COLO829 (cell line): ENCODE measurements at regions not wholly inside any gene's neighbourhood (a gene's known extent, or its start where the extent isn't known, plus 50 kb on each side); places are given as distances from the start of the nearest gene placed in this dataset.
A peak's percentile ranks its signal among the peaks of the same experiment; 100 is the strongest.

ENCODE experiments used
- DNase-seq: peaks from one replicate; pipeline ENCODE4 v3.0.0; 2012; ENCODE audit warnings: low spot score

DNA sequence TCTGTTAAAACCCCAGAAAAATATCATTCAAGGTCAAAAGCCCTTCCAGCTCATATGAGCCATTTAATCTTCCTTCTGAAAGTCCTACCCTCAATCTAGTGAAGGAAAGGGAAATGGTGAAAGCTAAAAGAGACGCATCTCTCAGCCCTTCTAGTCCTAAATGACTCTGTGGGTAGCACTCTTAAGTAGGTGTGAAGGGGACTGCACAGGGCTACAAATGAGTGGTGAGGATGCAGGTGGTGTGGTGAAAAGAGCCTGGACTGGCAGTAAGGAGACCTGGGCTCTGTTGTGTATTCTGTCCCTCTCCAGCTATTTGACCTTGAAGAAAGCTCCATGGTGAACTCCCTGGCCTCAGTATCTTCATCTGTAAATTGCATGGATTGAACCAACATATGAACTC is 671.8 kb upstream of the DIPK2B start:
- DNase-seq: no peak

DNA sequence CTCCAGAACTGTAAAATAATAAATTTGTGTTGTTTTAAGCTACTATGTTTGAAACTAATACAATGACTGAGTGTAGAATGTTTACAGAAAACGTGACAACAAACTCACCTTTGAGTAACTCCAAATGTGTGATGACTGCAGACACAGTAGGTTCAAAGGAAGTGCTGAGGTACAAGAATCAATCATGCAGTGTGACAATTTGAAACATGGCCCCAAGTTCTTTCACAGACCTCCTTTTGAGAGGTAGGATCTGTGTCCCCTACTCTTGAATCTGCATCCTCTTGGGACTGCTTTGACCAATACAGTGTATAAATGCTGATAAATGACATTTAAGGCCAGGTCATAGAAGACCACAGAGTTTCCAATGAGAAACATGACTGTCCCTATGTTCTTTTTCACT is 667.7 kb upstream of the DIPK2B start:
- no peak for DNase-seq

DNA sequence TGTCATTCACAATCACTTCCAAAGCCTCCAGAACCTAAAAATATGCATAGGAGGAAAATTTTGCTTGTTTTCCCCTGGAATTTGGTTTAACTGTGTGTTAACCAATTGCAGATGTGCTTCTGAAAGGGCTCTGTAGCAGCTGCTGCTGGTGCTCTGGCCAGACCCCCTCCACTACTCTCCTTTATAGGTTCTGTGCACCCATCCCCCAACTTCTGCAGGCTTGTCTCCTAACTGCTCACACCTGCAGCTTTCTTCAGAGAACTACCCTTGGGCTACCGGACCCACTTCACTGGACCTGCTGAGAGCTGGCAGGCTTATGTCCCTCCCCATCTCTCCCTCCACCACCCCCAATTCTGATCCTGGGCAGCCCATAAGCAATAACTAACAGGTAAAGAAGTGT is 662.1 kb upstream of the DIPK2B start:
- DNase-seq: no peak

- DNase-seq: no peak
Measured at GRCh38 chrX:45860450-45860849, 659.8 kb upstream of the DIPK2B start.

- DNase-seq: no peak
Measured at GRCh38 chrX:45859407-45859806, 658.7 kb upstream of the DIPK2B start.

DNA sequence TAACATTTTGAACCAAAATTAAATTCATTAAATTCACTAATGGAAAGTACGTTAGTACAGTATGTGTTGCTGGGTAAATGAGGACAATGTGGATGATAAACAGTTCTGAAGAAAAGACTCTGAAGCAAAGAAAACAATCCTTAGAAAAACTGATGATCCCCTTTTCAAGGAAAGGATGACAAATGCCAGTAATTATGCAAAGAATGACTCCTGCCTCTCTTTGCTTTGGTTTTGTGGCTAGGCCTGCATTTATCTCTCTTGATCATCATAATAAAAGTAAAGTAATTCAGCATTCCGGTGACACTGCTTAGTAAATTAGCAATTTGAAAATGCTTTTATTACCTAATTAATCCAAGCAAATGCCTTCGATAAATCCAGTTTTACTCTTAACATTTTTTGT is 652.2 kb upstream of the DIPK2B start:
- DNase-seq: no peak

DNA sequence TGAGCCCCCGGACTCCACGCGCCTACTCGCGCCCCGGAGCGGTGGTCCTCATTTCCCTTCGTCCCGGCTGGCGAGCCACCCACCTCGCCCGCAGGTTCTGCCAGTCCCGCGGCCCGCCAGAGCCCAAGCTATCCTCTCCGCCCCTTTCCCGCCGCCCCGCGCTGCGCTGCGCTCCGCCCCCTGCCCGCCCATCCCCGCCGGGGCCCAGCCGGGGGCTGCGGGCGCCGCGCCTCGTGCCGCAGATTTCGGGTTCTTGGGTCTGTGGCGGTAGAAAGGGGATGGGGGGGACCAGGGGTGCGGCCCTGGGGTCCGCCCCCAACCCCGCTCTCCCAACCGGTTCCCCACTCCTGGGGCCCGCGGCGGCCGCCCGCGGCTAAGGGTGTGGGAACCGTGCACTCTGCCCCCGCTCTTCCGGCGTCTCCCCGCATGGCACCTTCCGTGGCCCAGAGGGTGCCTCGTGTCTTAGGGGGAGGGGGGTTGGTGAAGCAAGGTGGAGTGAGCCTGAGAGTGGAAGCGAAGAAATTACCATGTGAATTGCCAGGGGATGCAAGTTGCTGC is 650.8 kb upstream of the DIPK2B start:
- DNase-seq: no peak

DNA sequence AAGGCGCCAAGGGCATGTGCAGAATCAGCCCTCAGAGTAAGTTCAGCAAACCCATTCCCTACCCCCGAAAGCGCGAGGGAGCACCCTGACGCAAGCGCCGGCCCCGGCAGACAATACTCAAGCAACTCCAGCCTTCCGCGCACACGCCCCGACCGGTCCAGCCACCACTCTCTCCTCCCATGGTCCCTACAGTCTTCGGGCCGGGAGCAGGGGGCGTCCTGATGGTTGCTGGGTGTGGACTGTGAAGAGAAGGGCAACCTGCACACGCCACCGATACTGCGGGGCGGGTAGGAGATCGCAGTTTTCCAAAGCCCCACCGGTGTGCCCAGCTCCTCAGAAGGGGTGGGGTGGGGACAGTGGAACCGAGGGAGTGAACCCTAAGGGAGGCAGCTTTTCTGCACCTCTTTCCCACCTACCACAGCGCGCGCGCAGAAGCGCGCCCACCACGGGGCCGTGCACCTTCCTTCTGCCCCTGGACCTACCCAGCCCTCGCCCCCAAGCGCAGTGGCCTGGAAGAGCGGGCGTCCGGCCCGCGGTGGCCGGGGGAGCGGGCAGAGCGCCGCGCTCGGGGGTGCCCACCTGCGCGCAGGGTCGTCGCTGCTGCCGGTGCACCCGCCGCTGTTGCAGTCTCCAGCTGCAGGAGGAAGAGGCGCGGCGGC is 650.2 kb upstream of the DIPK2B start:
- DNase-seq: no peak

- no peak for DNase-seq
Measured at GRCh38 chrX:45850197-45850774, 649.6 kb upstream of the DIPK2B start.

- DNase-seq: peak; percentile 29
Measured at GRCh38 chrX:45849261-45849862, 648.7 kb upstream of the DIPK2B start.

DNA sequence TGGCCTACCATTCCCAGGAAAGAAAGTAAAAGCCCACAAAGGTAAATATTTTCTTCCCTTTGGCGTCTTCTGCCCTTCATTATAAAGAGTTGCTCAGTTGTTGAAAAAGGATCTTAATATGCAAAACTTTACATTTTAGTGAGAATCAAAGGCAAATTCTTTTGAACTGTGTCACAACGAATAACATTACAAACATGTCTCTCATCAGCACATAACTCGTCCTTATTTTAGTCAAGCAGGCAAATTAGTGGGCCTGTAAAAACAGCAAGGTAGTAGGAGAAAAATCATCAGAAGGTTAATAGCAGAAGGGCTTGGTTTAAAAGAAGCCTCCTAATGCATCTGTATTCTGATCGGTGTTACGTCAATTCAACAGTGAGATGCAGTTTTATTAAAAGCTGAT is 647.3 kb upstream of the DIPK2B start:
- no peak for DNase-seq

GRCh38 chrX:45846328-45846727 is 645.7 kb upstream of the DIPK2B start:
- DNase-seq: no peak

GRCh38 chrX:45845142-45845541 is 644.5 kb upstream of the DIPK2B start:
- DNase-seq: no peak

GRCh38 chrX:45843518-45843917 is 642.8 kb upstream of the DIPK2B start:
- no peak for DNase-seq

DNA sequence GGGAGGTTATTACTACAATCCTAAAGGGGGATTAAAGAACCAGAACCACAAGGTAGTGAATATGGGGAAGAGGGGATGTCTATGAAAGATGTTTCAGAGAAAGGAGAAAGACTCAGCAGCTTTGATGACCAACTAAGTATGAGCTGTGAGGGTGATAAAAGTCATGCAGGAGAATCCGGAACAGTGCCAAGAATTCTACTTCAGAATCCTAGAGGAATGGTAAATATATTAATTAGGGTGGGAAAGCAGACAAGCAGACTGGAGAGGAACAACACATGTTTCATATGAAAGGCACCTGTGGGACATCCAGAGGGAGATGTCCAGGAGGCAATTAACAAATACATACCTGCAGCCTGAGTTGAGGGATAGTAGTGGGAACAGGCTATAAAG is 642.2 kb upstream of the DIPK2B start:
- DNase-seq: no peak

GRCh38 chrX:45842207-45842925 is 641.7 kb upstream of the DIPK2B start:
- no peak for DNase-seq

DNA sequence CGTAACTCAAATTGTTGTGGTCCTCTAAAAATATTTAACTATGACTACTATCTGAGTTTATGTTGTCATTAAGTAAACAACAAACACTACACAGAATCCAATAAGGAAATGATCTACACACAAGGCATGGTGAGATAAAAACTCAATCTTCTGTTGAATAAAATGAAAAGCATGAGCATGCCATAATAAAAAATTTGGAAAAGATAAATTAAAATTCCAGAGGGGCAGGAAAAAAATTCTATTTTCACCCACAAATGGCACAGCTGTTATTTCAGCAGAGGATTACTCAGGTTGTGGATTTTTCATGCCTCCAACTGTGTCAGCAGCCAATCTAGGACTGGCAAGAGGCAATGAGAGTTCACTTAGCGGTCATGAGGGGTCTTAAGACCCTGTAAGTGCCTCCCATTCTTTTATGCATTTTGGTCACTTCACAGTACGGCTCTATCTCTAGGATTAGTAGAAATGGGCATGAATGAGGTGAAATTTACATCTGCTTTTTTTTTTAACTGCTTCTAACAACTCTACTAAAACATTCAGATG is 639.8 kb upstream of the DIPK2B start:
- no peak for DNase-seq

GRCh38 chrX:45830343-45830742 is 629.7 kb upstream of the DIPK2B start:
- no peak for DNase-seq

GRCh38 chrX:45824471-45824870 is 623.8 kb upstream of the DIPK2B start:
- peak; percentile 77 for DNase-seq

- no peak for DNase-seq
Measured at GRCh38 chrX:45823536-45823935, 622.9 kb upstream of the DIPK2B start.

DNA sequence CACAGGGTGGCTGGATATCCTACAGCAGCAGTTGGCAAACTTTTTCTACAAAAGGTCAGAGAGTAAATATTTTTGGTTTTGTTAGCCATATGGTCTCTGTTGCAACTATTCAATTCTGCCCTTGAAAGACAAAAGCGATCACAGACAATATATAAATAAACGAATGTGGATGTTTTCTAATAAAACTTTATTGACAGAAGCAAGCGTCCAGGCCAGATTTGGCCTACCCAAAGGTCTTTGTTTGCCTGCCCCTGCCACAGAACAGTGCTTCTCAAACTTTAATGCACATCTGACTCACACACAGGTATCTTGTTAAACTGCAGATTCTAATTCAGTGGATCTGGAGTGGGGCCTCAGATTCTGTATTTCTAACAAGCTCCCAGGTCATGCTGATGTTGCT is 621.4 kb upstream of the DIPK2B start:
- no peak for DNase-seq

DNA sequence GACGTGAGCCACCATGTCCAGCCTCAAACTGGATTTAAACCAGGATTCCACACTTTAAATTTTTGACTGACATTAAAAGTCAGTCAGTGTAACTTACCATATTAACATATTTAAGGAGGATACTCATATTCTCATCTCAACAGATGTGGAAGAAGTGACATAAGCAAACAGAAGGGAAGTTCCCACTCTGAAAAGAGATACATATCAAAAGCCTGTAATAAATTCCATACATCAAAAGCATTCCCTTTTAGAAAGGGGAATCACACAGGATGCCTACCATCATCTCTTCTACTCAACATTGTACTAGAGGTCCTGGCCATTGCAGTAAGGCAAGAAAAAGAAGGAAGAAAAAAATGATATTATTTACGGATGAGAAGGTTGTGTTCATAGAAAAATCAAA is 618.2 kb upstream of the DIPK2B start:
- DNase-seq: no peak

DNA sequence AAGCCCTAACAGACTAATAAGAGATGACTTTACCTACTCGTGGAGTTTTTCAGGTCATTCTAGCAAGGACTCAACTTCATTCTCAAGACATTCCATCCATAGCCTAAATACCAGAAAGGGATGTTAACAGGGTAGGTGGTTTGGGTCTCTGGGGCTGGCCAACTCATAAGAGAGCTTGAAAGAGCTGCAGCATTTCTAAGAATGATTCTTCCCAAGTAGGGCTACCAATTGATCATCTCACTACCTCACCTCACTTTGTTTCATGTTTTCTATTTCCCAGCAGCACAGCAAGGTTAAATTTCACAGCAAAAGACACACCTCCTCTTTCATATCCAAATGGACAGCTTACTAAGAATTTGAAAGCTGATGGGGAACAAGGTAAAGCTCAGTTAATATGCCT is 614.8 kb upstream of the DIPK2B start:
- DNase-seq: no peak
